ENCODE measurements at regions not wholly inside any gene's neighbourhood (a gene's known extent, or its start where the extent isn't known, plus 50 kb on each side); places are given as distances from the start of the nearest gene placed in this dataset.

- H3K4me3 ChIP-seq = no peak overlapping the region
- DNase-seq (ENCODE audit: low read depth, low spot score) = no peak
- H3K36me3 ChIP-seq (ENCODE audit: insufficient read depth, low read length) = no peaks in the 10 kb centered on the region
- H3K9me3 ChIP-seq (ENCODE audit: low read depth, low read length) = no peaks in the 10 kb centered on the region
- H3K9ac ChIP-seq (ENCODE audit: insufficient read length) = no peak overlapping the region
- TF ChIP-seq EZH2 (IDR thresholded peaks at IDR 0.05) = no peak
- no peak for TF ChIP-seq FOXP2 (optimal IDR thresholded peaks at IDR 0.05; ENCODE audit: control extremely low read depth, extremely low read length, insufficient read depth)
- TF ChIP-seq POLR2AphosphoS5 (IDR thresholded peaks at IDR 0.05; ENCODE audit: borderline replicate concordance, low read depth, low read length) = no peak
- H3K27ac ChIP-seq = no peak overlapping the region
These were observed 55.0 kb upstream of the AP1S2 start for GRCh38 chrX:15909605-15910004.

- Histone ChIP-seq H3K27ac (no peak overlapping the region), H3K4me3 (no peak overlapping the region), H3K36me3 (ENCODE audit: insufficient read depth, low read length) (no peaks in the 10 kb centered on the region), H3K9ac (ENCODE audit: insufficient read length) (no peak overlapping the region), H3K9me3 (ENCODE audit: low read depth, low read length) (no peaks in the 10 kb centered on the region)
- TF ChIP-seq EZH2 (IDR thresholded peaks at IDR 0.05) (no peak), FOXP2 (optimal IDR thresholded peaks at IDR 0.05; ENCODE audit: control extremely low read depth, extremely low read length, insufficient read depth) (no peak), POLR2AphosphoS5 (IDR thresholded peaks at IDR 0.05; ENCODE audit: borderline replicate concordance, low read depth, low read length) (no peak)
- DNase-seq (ENCODE audit: low read depth, low spot score) = no peak
These were observed 54.1 kb upstream of the AP1S2 start for GRCh38 chrX:15908603-15909290.

GRCh38 chrX:15906041-15906943, 51.7 kb upstream of the AP1S2 start:
- Histone ChIP-seq H3K9me3 (ENCODE audit: low read depth, low read length) (no peaks in the 10 kb centered on the region), H3K4me3 (no peak overlapping the region), H3K27ac (no peak overlapping the region), H3K36me3 (ENCODE audit: insufficient read depth, low read length) (no peaks in the 10 kb centered on the region), H3K9ac (ENCODE audit: insufficient read length) (no peak overlapping the region)
- TF ChIP-seq EZH2 (IDR thresholded peaks at IDR 0.05) (no peak), POLR2AphosphoS5 (IDR thresholded peaks at IDR 0.05; ENCODE audit: borderline replicate concordance, low read depth, low read length) (no peak), FOXP2 (optimal IDR thresholded peaks at IDR 0.05; ENCODE audit: control extremely low read depth, extremely low read length, insufficient read depth) (no peak)
- no peak for DNase-seq (ENCODE audit: low read depth, low spot score)

Data from SK-N-MC (cell line).